Upper lobe of left lung (tissue), 4 donors: ENCODE measurements at regions not wholly inside any gene's neighbourhood (a gene's known extent, or its start where the extent isn't known, plus 50 kb on each side); places are given as distances from the start of the nearest gene placed in this dataset.

Experiments used
- CTCF ChIP-seq, 6 experiments: fragments of 450-650 bp in 4 of 6; fragments of 200-600 bp in 2 of 6; sonication (generic) in 2 of 6; IDR thresholded peaks; one replicate each; pipeline ENCODE4 v1.5.1; 2016 to 2019; ENCODE audit warnings: antibody characterized with exemption in 6 of 6
- POLR2A ChIP-seq, 4 donors: fragments of 450-650 bp; IDR thresholded peaks; one replicate each; pipeline ENCODE4 v1.5.1; 2016 to 2017; ENCODE audit warnings: antibody characterized with exemption in 4 of 4, mild to moderate bottlenecking in 2 of 4
- POLR2AphosphoS5 ChIP-seq, 2 donors: sonication (generic); formaldehyde crosslinking; IDR thresholded peaks; one replicate each; pipeline ENCODE4 v1.5.1; 2017; ENCODE audit warnings: antibody characterized with exemption in 2 of 2

GRCh38 chr2:146193619-146194018, 1651.2 kb upstream of the ACVR2A start:
- no peak for TF ChIP-seq CTCF (IDR thresholded peaks at IDR 0.05)
- TF ChIP-seq POLR2A (IDR thresholded peaks at IDR 0.05), result no peak
- no peak for TF ChIP-seq POLR2AphosphoS5 (IDR thresholded peaks at IDR 0.05)
